Stimulated activated naive CD8-positive, alpha-beta T cell treated with anti-CD3 and anti-CD28 coated beads, Interleukin-15, Interleukin-2, amounts not matched to agents 100 U/mL and 50 U/mL, for 24 hours (primary cell): ENCODE measurements at regions not wholly inside any gene's neighbourhood (a gene's known extent, or its start where the extent isn't known, plus 50 kb on each side); places are given as distances from the start of the nearest gene placed in this dataset.
A peak's percentile ranks its signal among the peaks of the same experiment; 100 is the strongest.
"Not testable (repeated sequence)": the region's sequence is repeated elsewhere in the genome, so short reads cannot be mapped to it uniquely, and the experiment has no call there.

Experiments
- ATAC-seq: fragments of 150-1000 bp; cut with Tn5 transposase; one replicate; pipeline ENCODE4 v1.10.0; 2021
- DNase-seq: peaks from one replicate; pipeline ENCODE4 v3.0.0; 2021

DNA sequence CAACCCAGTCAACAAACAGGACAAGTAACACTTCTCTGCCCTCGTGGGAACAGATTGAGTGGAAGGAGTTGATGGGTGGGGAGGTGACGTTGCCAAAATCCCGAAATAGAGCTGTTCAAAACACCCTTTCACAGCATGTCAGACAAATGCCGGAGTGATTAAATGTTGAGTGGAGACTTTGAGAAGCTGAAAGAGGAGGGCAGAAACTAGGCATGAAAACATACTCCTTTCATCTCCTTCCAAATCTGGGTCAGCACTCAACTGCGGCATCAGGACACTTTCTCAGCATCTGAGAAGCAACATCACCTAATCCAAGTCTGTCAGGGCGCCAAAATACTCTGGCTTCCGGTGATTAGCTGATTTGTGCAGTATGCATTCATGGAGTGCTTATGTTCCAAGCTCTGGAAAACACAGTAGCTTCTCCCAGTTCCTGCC lies 51.5 kb upstream of the MRI1 start:
- no peak for DNase-seq
- no peak for ATAC-seq

DNA sequence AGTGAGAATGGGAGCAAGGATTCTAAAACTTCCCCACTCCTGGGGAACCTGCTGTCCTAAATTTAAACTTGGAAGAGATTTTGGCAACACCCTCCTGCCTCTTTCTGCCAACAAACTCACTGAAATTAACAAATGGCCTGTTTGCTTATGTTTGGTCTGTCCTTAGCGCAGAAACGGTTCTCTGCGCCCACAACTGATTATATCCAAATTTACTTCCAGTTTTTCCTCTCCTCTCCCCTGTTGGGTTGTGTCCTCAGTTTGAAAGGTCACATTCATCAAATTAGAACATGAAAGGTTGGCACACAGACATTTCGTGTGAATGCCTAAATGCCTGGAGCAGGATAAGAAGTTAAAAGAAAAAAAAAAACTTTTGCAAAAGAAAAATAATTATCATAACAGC lies 56.4 kb upstream of the MRI1 start:
- ATAC-seq, result no peak

DNA sequence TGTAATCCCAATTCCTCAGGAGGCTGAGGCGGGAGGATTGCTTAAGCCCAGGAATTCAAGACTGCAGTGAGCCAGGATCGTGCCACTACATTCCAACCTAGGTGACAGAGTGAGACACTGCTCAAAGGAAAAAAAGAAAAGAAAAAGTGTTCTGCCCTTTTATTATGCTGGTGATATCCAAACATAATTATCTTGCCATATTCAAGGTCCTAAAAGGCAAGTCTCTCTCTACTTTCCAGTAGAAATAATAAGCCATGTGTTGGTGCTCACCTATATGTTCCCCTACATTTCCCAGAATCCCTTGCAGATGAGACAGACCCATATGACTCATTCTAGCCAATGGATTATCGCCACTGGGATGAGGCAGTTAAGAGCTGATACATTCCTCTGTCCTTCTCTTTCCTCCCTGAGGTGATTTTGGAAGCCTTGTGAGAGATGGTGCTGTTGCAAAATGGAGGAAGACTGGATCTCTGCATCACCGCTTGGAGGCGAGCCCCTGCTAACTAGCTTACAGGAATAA lies 58.3 kb upstream of the MRI1 start:
- ATAC-seq (no peak), DNase-seq (no peak)

More for the DNA sequence above, 56.4 kb upstream of the MRI1 start:
- DNase-seq, result no peak

DNA sequence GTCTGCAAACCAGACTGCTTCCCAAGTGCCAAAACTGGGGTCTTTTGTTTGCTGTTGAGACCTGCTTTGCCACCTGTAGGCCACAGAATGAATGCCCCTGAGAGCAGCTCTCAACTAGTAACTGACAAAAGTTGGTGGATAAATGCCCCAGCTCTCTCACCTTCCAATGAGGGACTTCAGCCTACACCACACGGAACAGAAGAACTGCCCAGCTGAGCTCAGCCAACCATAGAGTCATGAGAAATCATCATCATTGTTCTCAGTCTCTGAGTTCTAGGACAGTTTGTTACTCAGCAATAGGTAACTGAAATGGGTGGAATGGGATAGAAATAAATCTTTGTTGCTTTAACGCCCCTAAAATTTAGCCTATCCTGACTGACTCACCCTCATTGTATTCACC lies 59.1 kb upstream of the MRI1 start:
- DNase-seq, result no peak
- ATAC-seq, result no peak

DNA sequence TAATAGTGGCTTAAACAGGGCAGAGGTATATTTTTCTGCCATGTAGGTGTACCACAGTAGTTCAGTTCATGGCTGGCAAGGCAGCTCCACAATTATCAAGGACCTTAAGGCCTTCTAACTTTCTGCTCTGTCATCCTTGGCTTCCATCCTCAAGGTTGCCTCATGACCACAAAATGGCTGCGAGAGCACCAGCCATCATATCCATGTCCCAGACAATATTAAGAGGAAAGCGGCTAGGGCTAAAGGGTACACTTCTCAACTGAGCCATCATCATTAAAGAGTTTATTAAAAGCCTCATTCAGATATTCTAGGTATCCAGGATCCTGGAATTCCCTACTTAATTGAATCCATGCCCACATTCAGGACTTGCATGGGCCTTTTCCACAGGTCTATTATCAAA lies 62.7 kb upstream of the MRI1 start:
- DNase-seq, result no peak
- no peak for ATAC-seq

DNA sequence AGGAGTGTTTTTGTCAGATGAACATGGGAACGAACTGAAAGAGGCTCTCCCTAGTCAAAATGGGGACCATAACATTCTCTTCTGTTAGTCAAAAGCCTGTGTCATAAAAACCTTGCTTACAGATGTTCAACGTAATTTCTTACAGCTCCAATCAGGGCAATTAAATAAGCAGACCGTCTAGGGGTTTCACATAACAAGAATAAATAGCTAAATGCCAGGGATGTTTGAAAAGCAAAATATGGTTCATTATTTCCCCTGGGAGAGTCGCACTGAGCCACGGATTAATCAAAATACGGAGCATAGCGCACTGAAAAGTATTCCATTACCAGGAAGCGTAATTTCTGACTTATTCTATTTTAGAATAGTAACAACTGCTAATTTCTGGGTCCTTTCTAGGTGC lies 63.7 kb upstream of the MRI1 start:
- DNase-seq (no peak), ATAC-seq (no peak)

DNA sequence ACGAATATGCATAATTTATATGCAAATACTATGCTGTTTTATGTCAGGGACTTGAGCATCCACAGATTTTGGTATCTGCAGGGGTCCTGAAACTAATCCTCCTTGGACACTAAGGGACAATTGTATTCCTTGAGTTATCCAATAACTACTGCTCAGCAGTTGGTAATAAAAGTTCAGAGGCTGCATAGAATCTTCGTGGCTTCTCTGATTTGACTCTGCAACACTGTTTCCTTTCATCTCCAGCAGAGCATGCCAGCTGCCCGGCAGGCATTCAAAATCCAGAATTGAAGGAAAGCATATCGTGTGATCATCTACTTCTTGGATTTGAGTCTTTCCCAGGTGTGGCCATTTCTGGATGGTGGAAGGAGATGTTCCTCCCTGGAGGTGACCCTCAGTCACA lies 64.5 kb upstream of the MRI1 start:
- ATAC-seq, result no peak
- no peak for DNase-seq

DNA sequence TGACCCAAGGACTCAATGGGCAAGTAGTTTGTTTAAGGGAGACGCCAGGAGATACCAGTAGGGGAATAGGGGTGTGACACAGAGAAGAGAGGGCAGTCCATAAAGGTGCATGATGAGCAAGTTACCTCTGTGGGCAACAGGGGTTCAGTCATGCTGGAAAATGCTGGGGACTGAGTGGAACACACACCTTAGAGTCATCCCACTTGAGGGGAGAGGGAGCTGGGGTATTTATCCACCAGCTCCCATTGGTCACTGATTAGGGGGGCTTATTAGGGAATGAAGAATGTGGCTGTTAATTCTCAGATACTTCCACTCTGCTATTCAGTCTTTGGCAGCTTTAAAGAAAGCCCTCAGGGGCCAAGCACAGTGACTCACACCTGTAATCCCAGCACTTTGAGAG lies 67.5 kb upstream of the MRI1 start:
- DNase-seq, result no peak

DNA sequence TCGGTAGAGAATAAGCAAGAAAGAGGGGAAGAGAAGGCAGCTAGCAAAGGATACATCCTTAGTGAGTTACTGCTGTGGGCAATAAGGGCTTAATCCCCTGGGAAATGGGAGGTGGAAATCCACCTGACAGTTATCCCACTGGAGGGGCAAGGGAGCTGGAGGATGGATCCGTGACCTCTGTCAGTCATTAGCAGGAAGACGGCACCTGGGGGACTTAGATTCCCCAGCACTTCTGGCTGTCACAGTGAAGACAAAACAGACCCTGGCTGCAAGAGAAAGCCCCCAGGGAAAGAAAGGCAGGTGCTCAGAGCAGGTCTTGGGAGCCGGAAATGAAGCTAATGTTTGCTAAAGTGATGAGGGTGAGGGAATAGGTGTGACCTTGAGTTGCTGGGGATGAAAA lies 70.4 kb upstream of the MRI1 start:
- ATAC-seq (no peak), DNase-seq (no peak)

More for the DNA sequence above, 67.5 kb upstream of the MRI1 start:
- ATAC-seq, result no peak

DNA sequence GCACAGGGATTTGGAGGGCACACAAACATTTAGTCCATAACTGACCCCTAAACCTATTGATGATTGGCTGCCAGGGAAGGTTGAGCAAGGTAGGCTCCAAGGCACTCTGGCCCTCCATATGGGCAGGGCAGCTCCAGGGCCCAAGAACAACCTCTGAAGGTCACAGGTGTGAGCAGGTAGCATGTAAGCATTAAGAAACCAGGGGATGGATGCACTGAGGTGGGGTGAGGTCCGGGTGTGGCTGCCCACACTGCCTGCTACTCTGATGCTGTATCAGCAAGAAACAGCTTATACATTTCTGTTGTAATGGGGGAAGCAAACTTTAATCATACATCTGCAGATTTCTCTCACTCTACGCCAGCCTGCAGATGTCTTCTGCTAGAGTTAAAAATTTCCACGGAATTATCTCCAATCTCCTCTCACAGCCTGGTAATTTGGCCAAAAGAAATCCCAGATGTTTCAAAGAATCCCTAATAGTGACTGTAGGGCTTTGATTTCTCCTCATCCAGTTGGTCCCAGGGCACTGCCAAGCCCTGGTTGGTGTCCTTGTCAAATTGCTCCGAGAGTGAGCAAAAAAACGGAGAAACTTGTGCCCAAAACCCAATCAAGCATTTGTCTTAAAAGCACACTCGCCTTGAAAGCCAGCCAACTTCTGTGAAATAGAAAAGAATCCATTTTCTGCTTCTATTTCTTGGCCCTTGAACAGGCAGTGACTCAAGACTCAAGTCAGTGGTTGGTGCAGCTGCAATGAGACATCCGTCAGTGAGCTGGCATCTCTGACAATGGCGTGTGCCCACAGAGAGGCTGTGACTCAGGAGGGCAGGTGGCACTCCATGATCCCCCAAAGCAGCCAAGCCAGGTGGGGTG lies 72.5 kb upstream of the MRI1 start:
- no peak for ATAC-seq
- no peak for DNase-seq

DNA sequence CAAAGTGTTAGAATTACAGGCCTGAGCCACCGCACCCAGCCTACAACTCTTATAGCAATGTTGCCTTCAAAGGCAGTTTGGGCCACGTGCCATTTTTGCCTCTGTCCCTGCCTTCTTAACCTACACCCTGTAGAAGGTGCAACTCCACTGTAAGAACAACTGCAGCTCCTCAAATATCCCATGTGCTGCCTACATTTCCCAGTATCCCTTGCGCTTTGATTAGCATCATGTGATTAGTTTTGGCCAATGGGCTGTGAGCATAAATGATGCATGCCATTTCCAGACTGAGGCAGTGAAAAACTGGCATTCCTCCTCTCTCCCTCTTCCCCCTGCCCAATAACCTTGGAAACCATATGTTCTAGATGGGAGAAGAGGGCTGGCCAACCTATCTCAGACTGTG lies 75.2 kb upstream of the MRI1 start:
- peak; percentile 7 for DNase-seq
- ATAC-seq, result no peak

DNA sequence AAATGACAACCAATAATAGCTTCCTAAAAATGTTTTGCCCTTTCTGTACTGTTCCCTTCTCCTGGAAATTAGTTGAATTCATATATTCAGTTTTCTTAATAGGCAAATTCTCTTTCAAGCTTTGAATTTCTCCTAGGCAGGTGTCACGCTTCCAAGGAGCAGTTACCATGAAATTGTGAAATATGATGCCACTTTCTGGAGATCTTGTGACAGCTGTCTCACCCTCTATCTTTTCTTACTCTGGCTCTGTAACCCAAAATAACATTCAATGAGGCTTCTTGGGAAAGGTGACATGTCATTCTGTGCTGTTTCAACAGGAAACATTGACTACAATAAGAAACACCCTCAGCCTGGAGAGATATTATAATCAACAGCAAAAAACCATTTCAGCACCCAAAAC lies 80.3 kb upstream of the MRI1 start:
- ATAC-seq (no peak), DNase-seq (no peak)

DNA sequence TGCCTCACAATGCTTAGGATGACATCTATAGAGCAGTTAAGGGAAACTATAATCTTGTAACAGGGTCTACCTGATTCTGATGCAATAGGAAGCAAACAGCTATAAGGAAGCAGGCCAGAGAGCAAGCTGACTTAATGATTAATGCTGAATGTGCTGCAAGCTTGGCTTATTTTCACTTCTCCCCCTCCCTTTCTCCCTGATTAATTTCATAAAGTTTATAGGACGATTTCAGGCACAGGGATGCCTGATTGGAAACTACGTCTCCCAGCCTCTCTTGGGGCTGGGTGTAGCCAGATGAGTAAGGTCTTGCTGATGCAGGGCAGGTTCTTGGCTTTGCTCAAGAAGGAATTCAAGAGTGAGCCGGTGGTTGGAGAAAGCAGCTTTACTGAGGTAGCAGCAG lies 82.8 kb upstream of the MRI1 start:
- no peak for DNase-seq
- no peak for ATAC-seq

DNA sequence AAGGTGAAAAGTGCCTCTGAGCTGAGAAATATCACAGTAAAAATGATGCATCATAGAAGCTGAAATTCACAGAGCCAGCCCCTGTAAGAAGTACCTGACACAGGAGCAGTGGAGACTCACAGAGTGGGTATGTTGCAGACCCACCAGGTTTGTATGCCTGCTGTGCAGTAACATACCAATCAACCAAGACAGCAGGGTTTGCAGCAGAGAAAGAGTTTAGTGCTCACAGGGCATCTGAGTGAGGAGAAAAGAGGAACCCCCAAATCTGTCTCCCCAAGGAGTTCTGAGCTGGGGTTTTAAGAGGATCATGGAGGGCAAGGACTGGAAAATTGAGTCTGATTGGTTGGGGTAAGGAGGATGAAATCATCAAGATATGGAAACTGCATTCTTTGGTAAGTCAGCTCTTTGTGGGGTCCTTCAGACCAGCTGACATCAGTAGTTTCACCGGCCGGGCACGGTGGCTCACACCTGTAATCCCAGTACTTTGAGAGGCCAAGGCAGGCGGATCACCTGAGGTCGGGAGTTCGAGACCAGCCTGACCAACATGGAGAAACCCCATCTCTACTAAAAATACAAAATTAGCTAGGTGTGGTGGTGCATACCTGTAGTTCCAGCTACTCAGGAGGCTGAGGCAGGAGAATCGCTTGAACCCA lies 83.5 kb upstream of the MRI1 start:
- not testable (repeated sequence) for DNase-seq, ATAC-seq

DNA sequence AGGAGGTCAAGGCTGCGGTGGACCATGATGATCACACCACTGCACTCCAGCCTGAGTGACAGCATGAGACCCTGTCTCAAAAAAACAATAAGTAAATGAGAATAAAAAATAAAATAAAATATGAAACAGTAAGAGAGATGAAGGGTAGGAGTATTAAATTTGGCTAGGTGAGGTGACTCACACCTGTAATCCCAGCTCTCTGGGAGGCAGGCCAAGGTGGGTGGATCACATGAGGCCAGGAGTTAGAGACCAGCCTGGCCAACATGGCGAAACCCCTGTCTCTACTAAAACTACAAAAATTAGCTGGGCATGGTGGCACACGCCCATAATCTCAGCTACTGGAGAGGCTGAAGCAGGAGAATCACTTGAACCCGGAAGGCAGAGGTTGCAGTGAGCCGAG lies 87.4 kb upstream of the MRI1 start:
- not testable (repeated sequence) for ATAC-seq, DNase-seq

DNA sequence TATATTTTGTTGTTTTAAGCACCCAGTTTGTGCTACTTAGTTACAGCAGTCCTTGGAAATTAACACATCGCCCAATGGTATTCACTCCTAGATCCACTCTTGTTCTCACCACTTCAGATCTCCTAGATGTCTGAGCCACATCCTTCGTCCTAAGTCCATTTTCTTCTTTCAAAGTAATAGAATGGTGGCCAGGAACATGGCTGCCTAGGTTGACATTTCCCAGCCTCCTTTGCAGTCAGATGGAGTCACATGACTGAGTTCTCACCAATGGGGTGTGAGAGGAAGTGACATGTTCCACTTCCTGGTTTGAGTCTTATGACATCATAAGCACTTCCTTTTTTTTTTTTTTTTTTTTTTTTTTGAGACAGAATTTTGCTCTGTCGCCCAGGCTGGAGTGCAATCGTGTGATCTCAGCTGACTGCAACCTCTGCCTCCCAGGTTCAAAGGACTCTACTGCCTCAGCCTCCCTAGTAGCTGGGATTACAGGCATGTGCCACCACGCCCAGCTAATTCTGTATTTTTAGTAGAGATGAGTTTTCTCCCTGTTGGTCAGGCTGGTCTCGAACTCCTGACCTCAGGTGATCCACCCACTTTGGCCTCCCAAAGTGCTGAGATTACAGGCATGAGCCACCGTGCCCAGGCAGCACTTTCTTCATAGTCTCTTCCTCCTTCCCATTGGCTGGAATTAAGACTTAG lies 91.7 kb upstream of the MRI1 start:
- ATAC-seq, result not testable (repeated sequence)
- DNase-seq, result peak; percentile 18

DNA sequence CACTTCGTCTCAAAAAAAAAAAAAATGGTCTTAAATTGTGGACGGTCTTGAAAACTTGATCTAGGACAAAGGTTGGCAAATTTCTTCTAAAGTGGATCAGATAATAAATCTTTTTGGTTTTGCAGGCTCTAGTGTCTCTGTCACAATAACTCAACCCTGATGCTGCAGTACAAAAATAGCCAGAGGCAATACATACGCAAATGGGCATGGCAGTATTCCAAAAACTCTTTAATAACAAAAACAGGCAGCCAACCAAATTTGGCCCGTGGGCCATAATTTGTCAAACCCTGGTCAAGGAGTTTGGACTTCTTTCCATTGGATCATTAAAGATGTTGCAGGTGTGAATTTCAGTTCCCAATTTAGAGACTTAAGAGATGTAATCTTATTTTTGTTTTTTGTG lies 93.5 kb upstream of the MRI1 start:
- ATAC-seq, result no peak

DNA sequence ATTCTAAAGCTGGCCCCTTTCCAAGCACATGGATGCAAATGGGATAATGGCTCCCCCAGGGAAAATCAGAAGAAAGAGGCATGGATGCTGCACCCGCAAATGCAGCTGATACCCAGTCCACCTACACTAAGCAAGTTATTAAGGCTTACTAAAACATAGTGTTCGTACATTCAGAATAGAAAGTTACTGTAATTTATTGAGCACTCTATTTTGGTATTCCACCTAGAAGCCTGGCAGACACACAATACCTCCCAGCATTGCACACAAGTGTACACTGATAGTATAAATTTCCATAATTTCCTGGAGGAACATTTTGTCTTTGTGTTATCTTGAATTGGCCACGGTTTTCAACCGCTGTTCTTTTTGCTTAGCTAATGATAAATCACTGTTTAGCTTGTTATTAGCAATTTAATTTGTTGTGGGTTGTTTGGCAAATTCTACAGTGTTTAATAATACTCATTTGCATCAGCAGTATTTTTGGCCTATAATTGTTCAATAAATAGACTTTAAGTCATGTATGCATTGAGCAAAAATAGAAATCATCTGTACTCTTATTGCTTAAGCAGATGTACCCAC lies 94.5 kb upstream of the MRI1 start:
- no peak for DNase-seq
- no peak for ATAC-seq

More for the DNA sequence above, 93.5 kb upstream of the MRI1 start:
- no peak for DNase-seq

DNA sequence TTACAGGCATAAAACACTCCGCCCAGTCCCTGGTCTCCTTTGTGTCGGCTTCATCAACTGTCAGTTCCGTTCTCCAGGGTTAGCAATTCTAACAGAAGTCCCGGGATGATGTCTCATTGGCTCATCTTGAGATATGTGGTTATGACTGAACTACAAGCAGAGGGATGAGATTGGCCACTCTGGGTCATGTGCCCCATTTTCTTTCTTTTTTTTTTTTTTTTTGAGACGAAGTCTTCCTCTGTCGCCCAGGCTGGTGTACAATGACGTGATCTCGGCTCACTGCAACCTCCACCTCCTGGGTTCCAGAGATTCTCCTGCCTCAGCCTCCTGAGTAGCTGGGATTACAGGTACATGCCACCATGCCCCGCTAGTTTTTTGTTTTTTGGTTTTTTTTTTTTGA lies 95.4 kb upstream of the MRI1 start:
- DNase-seq (no peak), ATAC-seq (no peak)

DNA sequence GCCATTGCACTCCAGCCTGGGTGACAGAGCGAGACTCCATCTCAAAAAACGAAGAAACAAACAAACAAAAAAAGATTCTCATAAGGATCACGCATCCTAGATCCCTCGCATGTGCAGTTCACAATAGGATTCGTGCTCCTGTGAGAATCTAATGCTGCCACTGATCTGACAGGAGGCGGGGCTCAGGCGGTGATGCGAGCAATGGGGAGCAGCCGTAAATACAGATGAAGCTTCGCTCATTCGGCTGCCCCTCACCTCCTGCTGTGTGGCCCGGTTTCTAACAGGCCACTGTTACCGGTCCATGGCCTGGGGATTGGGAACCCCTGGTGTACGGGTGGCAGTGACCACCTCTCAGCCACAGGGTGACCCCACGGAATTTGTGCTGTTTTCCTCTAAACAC lies 98.2 kb upstream of the MRI1 start:
- DNase-seq (no peak), ATAC-seq (no peak)

DNA sequence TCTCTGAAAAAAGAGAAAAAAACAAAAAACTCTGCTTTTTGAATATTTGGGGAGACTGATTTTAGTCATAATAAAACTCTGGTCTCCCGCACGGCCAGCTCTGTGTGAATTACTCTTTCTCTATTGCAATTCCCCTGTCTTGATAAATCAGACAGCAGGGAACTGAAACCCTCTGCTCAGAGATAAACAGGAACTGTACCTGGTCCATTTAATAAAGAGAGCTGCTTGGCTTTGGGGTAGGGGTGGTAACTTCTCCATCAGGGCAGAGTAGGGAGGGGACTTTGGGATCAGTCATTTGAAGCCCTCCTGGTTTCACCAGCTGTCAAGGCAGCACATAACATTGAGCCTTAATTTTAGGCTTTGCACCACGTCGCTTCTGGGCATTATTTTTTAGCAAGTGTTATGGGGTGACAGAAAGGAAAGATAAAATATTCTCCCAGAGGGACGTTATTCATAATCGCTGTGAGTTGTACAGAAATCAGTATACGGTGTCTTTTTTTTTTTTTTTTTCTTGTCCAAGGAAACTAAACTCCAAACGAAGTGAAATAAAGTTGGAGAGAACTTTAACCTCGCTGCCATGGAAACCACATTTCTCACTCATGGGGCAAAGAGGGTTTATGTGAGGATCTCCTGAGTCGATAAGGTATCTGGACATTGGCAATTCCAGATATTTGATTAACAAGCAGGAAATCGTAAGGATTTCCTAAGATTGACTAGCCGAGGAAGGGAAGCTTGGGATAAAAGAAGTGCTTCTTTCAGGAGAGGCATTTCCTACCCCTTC lies 99.0 kb upstream of the MRI1 start:
- ATAC-seq, result no peak

More for the DNA sequence above, 99.0 kb upstream of the MRI1 start:
- no peak for DNase-seq
